Erythroblast (primary cell): ENCODE measurements at regions not wholly inside any gene's neighbourhood (a gene's known extent, or its start where the extent isn't known, plus 50 kb on each side); places are given as distances from the start of the nearest gene placed in this dataset.

Experiments used
- GATA1 ChIP-seq: IDR thresholded peaks from 2 replicates; pipeline ENCODE4 v1.6.1; 2011; ENCODE audit warnings: low read depth, mild to moderate bottlenecking, control low read depth, low read length, moderate library complexity
- POLR2A ChIP-seq: IDR thresholded peaks from 2 replicates; pipeline ENCODE4 v1.6.1; 2011; ENCODE audit warnings: mild to moderate bottlenecking, low read length

DNA sequence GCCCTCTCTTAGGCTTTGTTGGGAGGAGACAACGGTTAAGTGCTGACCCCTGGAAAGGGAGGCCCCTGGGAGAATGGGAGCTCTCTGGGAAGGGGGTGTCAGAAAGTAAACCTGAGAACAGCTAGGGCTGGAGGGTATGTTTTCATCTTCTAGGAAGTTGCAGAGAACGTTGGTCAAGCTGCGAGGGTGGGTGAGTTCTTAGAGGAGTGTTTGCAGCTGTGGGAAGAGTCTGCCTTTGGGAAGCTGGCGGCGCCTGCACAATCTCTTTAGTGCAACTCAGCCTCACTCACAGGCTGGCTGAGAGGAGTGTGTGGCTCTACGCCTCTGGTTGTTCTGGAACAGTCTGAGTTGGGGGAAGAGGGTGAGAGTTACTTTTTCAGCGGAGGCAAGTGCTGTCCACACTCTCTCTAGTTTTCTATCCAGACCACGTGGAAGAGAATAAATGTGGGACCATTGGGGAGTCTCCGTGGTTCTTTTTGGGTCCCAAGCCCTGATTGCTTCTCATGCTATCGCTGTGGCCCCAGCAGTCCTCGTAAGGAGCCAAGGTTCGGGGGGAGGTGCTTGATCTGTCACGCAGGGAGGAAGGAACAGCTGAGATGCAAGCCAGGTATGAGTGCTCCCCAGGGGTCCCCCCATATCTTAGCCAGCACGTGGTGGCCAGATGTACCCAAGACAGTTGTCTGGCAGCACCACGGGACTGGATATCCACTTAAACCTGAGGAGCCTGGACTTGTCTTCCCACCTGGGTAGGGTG, 237.2 kb downstream of the BUB3 start:
- TF ChIP-seq POLR2A (no peak), GATA1 (no peak)
